ENCODE measurements at regions not wholly inside any gene's neighbourhood (a gene's known extent, or its start where the extent isn't known, plus 50 kb on each side); places are given as distances from the start of the nearest gene placed in this dataset.

DNA sequence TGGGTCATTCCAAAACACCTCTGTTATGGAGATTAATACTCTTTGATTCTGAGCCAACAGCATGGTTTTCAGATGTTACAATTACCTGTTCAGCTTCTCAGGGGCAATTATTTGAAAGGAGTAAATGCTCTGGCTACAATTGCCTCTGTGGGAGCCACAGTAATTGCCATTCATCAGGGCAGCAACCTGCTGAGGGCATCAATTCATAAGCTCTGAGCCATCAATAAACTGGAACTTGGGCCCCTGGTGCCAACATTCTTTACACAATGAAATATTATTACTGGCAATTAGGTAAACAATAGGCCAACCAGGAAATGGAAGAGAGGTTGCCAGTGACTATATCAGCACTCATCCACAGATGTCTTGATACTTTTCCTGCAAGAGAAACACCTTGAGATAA lies 660.8 kb downstream of the MECOM start:
- intact Hi-C loops (cut with micrococcal nuclease), result no loop called here
- Mint-ChIP-seq H3K4me1 (ENCODE audit: insufficient read depth, unreplicated experiment) (peaks cover 15% of the 10 kb centered on the region), H3K9me3 (ENCODE audit: unreplicated experiment) (no peaks in the 10 kb centered on the region), H3K36me3 (ENCODE audit: insufficient read depth, unreplicated experiment) (no peaks in the 10 kb centered on the region), H3K27me3 (ENCODE audit: insufficient read depth, unreplicated experiment) (no peaks in the 10 kb centered on the region), H3K27ac (ENCODE audit: low read depth, unreplicated experiment) (no peak overlapping the region), H3K4me3 (ENCODE audit: unreplicated experiment) (no peak overlapping the region)
- ChIA-PET POLR2A (interaction anchor here (1.0 kb wide), 1 partner anchor 19 kb away, joined by 4 read pairs; no protein-coding TSS in a partner anchor), CTCF (interaction anchor here (0.6 to 1.0 kb wide), 2 partner anchors 50 to 602 kb away, joined by 3 to 4 read pairs; no protein-coding TSS in a partner anchor)
- no TSS peak for BruUV-seq (replicated peaks)
- no peak for DNase-seq (ENCODE audit: unreplicated experiment)
- no peak for TF ChIP-seq CTCF (IDR thresholded peaks at IDR 0.05; ENCODE audit: unreplicated experiment)

GRCh38 chr3:168998792-168999191 lies 664.7 kb downstream of the MECOM start:
- Mint-ChIP-seq H3K27ac (ENCODE audit: low read depth, unreplicated experiment) (no peak overlapping the region), H3K36me3 (ENCODE audit: insufficient read depth, unreplicated experiment) (no peaks in the 10 kb centered on the region), H3K4me1 (ENCODE audit: insufficient read depth, unreplicated experiment) (peaks cover 6% of the 10 kb centered on the region), H3K4me3 (ENCODE audit: unreplicated experiment) (no peak overlapping the region), H3K27me3 (ENCODE audit: insufficient read depth, unreplicated experiment) (no peaks in the 10 kb centered on the region), H3K9me3 (ENCODE audit: unreplicated experiment) (no peaks in the 10 kb centered on the region)
- POLR2A ChIA-PET, result no interaction called here
- no peak for DNase-seq (ENCODE audit: unreplicated experiment)
- BruUV-seq (replicated peaks), result no TSS peak
- intact Hi-C loops (cut with micrococcal nuclease), result no loop called here
- no peak for TF ChIP-seq CTCF (IDR thresholded peaks at IDR 0.05; ENCODE audit: unreplicated experiment)
- CTCF ChIA-PET, result no interaction called here

DNA sequence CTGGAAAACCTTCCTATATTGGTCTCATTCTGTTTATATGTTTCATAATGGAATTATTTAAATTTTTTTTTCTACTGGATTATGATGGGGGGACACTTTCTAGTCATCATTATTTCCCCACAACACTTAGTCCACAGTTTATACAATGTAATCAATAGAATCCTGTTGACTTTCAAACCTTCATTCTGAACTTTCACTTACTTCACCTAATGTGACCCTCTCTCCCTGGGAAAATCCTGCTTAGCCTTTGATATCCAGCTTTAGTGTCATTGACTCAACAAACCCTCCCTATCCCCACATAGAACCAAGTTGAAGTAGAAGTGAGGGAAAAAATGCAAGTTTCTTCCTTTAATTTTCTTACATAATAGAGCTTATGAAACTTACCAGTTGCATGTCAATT lies 666.0 kb downstream of the MECOM start:
- no peak overlapping the region for H3K27ac Mint-ChIP-seq (ENCODE audit: low read depth, unreplicated experiment)
- no peaks in the 10 kb centered on the region for H3K4me1 Mint-ChIP-seq (ENCODE audit: insufficient read depth, unreplicated experiment)
- no peak for TF ChIP-seq CTCF (IDR thresholded peaks at IDR 0.05; ENCODE audit: unreplicated experiment)
- CTCF ChIA-PET, result no interaction called here
- H3K9me3 Mint-ChIP-seq (ENCODE audit: unreplicated experiment), result no peaks in the 10 kb centered on the region
- H3K4me3 Mint-ChIP-seq (ENCODE audit: unreplicated experiment), result no peak overlapping the region
- no peaks in the 10 kb centered on the region for H3K36me3 Mint-ChIP-seq (ENCODE audit: insufficient read depth, unreplicated experiment)
- intact Hi-C loops (cut with micrococcal nuclease), result no loop called here
- no peak for DNase-seq (ENCODE audit: unreplicated experiment)
- POLR2A ChIA-PET, result interaction anchor here (0.7 kb wide), 1 partner anchor 16 kb away, joined by 3 read pairs; no protein-coding TSS in a partner anchor
- BruUV-seq (replicated peaks), result no TSS peak
- H3K27me3 Mint-ChIP-seq (ENCODE audit: insufficient read depth, unreplicated experiment), result no peaks in the 10 kb centered on the region

- POLR2A ChIA-PET, result interaction anchor here (0.7 kb wide), 1 partner anchor 15 kb away, joined by 3 read pairs; no protein-coding TSS in a partner anchor
- no peak overlapping the region for H3K27ac Mint-ChIP-seq (ENCODE audit: low read depth, unreplicated experiment)
- no peaks in the 10 kb centered on the region for H3K36me3 Mint-ChIP-seq (ENCODE audit: insufficient read depth, unreplicated experiment)
- DNase-seq (ENCODE audit: unreplicated experiment), result no peak
- no peaks in the 10 kb centered on the region for H3K27me3 Mint-ChIP-seq (ENCODE audit: insufficient read depth, unreplicated experiment)
- intact Hi-C loops (cut with micrococcal nuclease), result no loop called here
- H3K9me3 Mint-ChIP-seq (ENCODE audit: unreplicated experiment), result no peaks in the 10 kb centered on the region
- H3K4me1 Mint-ChIP-seq (ENCODE audit: insufficient read depth, unreplicated experiment), result peaks cover 2% of the 10 kb centered on the region
- CTCF ChIA-PET, result no interaction called here
- no peak overlapping the region for H3K4me3 Mint-ChIP-seq (ENCODE audit: unreplicated experiment)
- BruUV-seq (replicated peaks), result no TSS peak
- no peak for TF ChIP-seq CTCF (IDR thresholded peaks at IDR 0.05; ENCODE audit: unreplicated experiment)
Observed at GRCh38 chr3:168996622-168997021, 666.9 kb downstream of the MECOM start.
